Urothelium cell line (cell line): ENCODE measurements at regions not wholly inside any gene's neighbourhood (a gene's known extent, or its start where the extent isn't known, plus 50 kb on each side); places are given as distances from the start of the nearest gene placed in this dataset.
A peak's percentile ranks its signal among the peaks of the same experiment; 100 is the strongest.

Experiments
- DNase-seq: peaks from one replicate; pipeline ENCODE4 v3.0.0; 2011; ENCODE audit warnings: low spot score, mixed read lengths
- FAIRE-seq: peaks from 2 replicates; lab custom pipeline; 2011; peaks lifted over from hg19 to GRCh38; lab: Jason Lieb, UNC

GRCh38 chr15:62715946-62716345 is 326.6 kb upstream of the TPM1 start:
- FAIRE-seq (no peak), DNase-seq (no peak)

GRCh38 chr15:62717496-62717895 is 325.1 kb upstream of the TPM1 start:
- FAIRE-seq = no peak
- no peak for DNase-seq

DNA sequence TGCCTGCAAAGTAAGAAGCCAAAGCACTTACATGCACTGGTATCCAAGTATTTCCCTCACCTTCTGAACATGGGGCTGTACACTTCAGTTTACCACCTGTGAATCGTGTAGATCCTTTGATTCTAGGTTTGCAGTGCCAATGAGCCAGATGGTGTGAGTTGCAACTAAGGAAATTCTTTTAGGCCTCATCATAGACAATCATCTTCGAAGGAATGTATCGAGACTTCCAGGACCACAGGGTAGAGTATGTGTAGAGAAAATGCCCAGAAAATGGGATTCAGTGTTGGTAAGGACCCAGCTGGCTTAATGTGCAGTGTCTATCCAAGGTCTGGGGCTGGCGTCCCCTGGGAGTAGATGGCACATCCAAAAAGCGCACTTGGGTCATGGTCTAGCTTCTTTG is 323.2 kb upstream of the TPM1 start:
- DNase-seq (no peak), FAIRE-seq (no peak)

DNA sequence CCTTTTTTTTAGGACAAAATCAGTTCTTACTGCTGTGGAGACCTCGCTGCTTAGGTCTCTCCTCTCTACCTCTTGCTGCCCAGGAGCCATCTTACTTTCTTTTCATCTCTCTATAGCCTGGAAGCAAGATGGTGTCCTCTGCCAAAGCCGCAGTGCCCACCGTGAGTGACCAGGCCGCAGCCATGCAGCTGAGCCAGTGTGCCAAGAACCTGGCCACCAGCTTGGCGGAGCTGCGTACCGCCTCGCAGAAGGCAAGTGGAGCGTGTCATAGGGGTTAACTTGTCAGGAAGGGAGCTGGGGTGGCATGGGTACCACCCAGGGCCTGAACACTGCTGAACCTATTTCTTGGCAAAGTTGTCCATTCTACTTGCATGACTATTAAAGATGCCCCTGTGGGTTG is 320.3 kb upstream of the TPM1 start:
- DNase-seq = no peak

GRCh38 chr15:62726461-62726860 is 316.1 kb upstream of the TPM1 start:
- peak; percentile 40 for FAIRE-seq

More for the DNA sequence above, 320.3 kb upstream of the TPM1 start:
- peak; percentile 42 for FAIRE-seq

GRCh38 chr15:62727501-62727900 is 315.0 kb upstream of the TPM1 start:
- FAIRE-seq (no peak), DNase-seq (no peak)

More at GRCh38 chr15:62726461-62726860, 316.1 kb upstream of the TPM1 start:
- no peak for DNase-seq

- FAIRE-seq = no peak
- no peak for DNase-seq
Measured at GRCh38 chr15:62730825-62731224, 311.7 kb upstream of the TPM1 start.

GRCh38 chr15:62732078-62732477 is 310.5 kb upstream of the TPM1 start:
- FAIRE-seq (no peak), DNase-seq (no peak)

DNA sequence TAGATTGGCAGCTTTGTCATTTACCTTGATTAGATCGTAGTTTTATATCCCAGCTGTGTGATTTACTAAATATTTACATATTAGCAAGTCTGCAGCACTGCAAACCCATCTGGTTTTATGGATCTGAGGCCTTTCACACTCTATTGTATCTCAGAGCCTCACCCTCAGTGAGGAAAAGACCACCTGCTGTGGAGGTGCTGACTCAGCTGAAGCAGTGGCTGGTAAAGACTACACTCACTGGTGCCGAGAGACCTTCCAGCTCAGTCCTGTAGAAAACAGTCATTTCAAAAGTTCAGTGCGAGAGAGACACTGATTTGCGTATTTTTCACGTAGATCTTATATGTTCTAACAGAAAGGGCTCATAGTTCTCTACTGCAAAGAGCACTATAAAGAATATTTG is 307.8 kb upstream of the TPM1 start:
- FAIRE-seq (peak; percentile 20), DNase-seq (no peak)

DNA sequence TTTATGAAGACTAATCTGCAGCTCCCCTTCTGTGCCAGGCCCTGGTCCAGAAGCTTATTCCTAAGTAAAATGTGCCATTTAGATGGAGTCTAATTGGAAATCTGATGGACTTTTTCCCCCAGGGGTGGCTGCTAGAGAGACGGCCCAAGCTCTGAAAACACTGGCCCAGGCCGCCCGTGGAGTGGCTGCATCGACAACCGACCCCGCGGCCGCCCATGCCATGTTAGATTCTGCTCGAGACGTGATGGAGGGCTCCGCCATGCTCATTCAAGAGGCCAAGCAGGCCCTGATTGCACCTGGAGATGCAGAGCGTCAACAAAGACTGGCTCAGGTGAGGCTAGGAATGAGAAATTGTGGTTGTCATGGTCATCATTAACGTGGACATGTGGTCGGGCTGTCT is 305.8 kb upstream of the TPM1 start:
- DNase-seq (no peak), FAIRE-seq (no peak)

- FAIRE-seq (peak; percentile 70), DNase-seq (no peak)
Measured at GRCh38 chr15:62737551-62737950, 305.0 kb upstream of the TPM1 start.

DNA sequence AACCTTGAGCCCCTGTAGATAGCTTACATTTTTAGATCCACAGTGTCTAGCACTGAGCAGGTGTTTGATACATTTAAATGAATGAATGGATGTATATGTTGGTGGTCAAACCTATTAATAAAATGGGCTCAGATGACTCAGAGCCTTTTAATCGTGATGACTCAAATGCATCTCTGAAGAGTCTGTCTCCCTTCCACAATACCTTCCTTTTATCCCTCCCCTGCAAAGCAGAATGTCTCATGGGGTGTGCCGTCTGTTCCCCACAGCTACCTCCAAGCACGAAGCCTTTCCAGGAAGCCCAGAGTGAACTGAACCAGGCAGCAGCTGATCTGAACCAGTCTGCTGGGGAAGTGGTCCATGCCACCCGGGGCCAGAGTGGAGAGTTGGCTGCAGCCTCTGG is 303.5 kb upstream of the TPM1 start:
- peak; percentile 85 for DNase-seq
- peak; percentile 99 for FAIRE-seq

GRCh38 chr15:62739507-62739906 is 303.0 kb upstream of the TPM1 start:
- DNase-seq (peak; percentile 47), FAIRE-seq (no peak)

DNA sequence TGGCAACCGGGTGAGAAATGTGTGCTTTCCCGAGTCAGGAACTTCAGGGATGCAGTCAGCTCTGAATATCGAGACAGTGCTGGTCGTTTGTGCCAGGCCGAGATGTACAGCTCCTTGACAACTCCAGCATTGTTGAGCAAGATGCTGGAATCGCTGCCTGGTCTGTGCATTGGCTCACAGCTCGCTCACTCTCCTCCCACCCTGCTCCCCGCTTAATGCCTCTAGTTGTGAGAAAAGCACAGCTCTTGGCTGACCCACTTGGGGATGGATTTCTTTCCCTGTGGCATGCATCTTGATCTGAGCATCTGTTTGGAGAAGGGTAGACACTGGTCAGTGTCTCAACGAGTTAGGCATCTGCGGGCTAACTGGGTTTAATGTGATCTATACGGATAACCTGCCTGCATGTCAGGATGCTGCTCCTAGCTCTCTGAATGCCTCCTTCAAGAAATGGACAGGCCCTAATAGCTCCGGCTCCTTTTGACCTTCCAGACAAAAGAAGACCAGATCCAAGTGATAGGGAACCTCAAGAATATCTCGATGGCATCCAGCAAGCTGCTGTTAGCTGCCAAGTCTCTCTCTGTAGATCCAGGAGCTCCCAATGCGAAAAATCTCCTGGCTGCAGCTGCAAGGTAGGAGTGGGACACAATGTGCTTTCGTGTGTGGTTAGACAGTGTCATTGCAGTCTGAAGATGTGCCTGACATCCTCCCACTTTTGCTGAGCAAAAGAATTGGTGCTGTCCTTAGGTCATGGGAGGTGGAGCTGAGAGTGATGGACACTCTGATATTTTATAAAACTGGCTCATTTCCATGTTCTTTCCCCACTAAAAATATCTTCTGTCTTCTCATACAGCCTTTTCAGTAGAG is 302.2 kb upstream of the TPM1 start:
- DNase-seq (peak; percentile 53), FAIRE-seq (peak; percentile 88)

- no peak for DNase-seq
- peak; percentile 53 for FAIRE-seq
Measured at GRCh38 chr15:62741106-62741505, 301.4 kb upstream of the TPM1 start.

GRCh38 chr15:62742409-62743171 is 300.0 kb upstream of the TPM1 start:
- DNase-seq = peak; percentile 83
- FAIRE-seq = peak; percentile 50

DNA sequence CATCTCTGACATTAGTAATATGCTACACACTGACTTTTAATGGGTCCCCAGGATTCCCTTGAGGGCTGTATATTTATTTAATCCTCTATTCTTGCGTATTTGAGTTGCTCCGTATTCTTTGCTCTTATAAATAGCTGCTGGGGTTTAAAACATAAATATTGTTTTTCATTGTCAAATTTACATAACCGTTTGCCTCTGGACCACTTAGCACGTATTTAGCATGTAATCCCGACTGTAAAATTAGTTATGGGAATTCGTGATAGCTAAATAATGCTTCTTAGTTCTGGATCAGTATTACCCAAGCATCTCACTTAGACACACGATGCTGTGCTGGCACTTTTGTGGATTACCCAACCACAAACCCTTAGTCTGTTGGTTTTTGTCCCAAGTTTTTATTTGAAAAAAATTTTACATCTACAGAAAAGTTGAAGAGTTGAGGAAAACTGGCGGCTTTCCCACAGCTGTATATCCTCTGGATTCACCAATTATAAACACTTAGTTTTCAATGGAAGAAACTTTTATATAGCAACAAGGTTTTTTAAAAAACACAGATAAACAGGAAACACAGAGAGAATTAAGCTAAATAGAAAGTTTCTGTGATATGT is 296.8 kb upstream of the TPM1 start:
- DNase-seq (no peak), FAIRE-seq (no peak)

GRCh38 chr15:62748196-62748595 is 294.4 kb upstream of the TPM1 start:
- no peak for FAIRE-seq

GRCh38 chr15:62749036-62749815 is 293.3 kb upstream of the TPM1 start:
- FAIRE-seq = no peak
- DNase-seq = no peak

More at GRCh38 chr15:62748196-62748595, 294.4 kb upstream of the TPM1 start:
- DNase-seq = no peak

- no peak for DNase-seq
Measured at GRCh38 chr15:62750471-62750870, 292.1 kb upstream of the TPM1 start.

More at GRCh38 chr15:62750471-62750870, 292.1 kb upstream of the TPM1 start:
- FAIRE-seq = no peak
